A673 (cell line): ENCODE measurements at regions not wholly inside any gene's neighbourhood (a gene's known extent, or its start where the extent isn't known, plus 50 kb on each side); places are given as distances from the start of the nearest gene placed in this dataset.

Experiments used
- CTCF ChIP-seq: fragments of 300-800, 200-600 bp; sonication (generic); conservative IDR thresholded peaks from 2 replicates; pipeline ENCODE4 v1.5.1; 2017; ENCODE audit warnings: low read depth, mild to moderate bottlenecking, antibody characterized with exemption, low read length, moderate library complexity, mixed read lengths
- EZH2 ChIP-seq: fragments of 200-600 bp; sonication (generic); IDR thresholded peaks from 2 replicates; pipeline ENCODE4 v1.6.1; 2017; ENCODE audit warnings: borderline replicate concordance, low read depth, mild to moderate bottlenecking, mixed read lengths, antibody characterized with exemption, low read length; ENCODE audit not compliant: poor library complexity, severe bottlenecking

DNA sequence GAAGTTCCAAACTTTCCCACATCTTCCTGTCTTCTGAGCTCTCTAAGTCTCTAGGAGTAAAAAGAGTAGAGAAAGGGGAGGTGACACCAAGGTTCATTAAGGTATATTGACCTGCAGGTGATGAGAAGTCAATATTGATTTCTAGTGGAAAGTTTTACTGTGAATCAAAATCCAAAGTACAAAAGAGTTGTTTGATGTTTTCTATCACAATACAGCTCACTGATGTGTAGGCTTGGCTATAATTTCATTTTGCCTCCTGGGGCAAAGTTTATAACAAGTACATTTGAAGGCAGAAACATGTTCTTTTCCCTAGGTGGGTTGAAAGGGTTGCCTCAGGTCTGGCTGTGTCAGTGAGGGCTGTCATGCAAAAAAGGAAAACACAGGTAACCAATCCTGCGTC, 65.2 kb upstream of the LRPPRC start:
- TF ChIP-seq CTCF (no peak), EZH2 (no peak)
